ENCODE measurements at regions not wholly inside any gene's neighbourhood (a gene's known extent, or its start where the extent isn't known, plus 50 kb on each side); places are given as distances from the start of the nearest gene placed in this dataset.

DNA sequence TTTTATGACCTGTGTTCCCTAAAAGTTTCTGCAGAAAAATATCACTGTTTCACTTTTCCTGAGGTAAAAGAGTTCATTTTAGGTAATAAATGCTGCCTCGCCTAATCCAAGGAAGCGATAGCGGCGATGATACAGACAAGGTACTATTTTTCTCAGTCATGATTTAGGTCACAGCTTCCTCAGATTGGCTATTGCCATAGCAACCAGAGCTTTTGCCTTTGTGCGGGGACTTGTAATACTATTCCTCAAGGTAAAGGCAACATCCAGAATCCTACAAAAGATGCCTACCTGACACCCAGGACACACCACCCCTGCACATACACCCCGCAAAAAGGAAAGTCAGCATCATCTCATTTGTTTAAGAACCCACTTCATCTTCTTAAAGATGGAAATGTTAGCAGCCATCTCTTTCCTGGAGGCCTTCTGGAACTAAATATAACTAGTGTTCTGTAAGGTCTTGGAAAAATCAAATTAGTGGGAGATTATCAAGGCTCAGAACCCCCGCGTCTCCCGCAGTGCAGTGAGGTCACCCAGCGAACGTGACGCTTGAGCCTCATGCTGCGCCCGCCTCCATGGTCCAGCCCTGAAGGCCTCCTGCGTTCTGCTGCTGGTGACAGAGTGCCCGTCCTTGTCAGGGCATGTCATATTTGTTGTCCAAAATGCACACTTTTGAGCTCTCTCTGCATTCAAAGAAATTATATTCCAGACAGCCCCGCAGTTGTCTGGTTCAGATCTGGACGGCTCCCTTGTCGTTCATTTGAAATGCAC is 402.0 kb upstream of the RNF32 start:
- Histone ChIP-seq H3K27ac (no peak overlapping the region), H3K4me3 (no peak overlapping the region)

DNA sequence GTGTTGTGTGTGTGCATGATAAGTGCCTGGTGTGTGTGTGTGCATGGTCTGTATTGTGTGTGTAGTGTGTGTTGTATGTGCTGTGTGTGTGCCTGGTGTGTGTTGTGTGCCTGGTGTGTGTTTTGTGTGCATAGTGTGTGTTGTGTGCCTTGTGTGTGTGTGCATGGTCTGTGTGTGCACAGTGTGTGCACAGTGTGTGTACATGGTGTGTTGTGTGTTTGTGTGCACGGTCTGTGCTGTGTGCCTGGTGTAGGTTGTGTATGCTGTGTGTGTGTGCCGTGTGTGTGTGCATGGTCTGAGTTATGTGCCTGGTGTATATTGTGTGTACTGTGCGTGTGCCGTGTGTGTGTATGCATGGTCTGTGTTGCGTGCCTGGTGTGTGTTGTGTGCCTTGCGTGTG is 403.0 kb upstream of the RNF32 start:
- Histone ChIP-seq H3K27ac (no peak overlapping the region), H3K4me3 (no peak overlapping the region)

DNA sequence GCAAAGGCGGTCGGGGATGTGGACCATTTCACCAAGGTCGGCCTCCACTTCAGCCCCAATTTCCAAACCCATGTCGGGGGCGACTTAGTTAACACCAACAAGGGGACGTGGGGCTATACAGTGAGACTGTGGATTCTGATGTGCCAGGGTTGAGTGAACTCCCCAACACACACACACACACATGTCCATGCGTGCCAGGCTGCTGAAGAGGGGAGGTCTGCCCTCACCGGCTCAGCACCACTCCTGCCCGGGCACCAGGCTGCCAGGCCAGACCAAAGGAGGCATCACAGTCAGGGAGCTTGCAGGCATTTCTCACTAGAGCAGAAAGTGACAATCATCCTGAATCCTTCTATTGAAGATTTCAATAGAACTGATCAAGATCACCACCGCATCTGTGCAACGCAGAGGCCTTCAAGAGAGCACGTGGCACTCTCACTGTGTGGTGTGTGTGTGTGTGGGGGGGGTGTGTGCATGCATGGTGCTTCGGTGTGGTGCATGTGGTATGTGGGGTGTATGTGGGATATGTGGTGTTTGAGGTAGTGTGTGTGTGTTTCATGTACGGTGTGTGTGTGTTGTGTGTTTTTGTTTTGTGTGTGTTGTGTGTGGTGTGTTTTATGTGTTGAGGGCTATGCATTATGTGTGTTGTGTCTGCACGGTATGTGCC is 403.5 kb upstream of the RNF32 start:
- Histone ChIP-seq H3K27ac (no peak overlapping the region), H3K4me3 (no peak overlapping the region)

DNA sequence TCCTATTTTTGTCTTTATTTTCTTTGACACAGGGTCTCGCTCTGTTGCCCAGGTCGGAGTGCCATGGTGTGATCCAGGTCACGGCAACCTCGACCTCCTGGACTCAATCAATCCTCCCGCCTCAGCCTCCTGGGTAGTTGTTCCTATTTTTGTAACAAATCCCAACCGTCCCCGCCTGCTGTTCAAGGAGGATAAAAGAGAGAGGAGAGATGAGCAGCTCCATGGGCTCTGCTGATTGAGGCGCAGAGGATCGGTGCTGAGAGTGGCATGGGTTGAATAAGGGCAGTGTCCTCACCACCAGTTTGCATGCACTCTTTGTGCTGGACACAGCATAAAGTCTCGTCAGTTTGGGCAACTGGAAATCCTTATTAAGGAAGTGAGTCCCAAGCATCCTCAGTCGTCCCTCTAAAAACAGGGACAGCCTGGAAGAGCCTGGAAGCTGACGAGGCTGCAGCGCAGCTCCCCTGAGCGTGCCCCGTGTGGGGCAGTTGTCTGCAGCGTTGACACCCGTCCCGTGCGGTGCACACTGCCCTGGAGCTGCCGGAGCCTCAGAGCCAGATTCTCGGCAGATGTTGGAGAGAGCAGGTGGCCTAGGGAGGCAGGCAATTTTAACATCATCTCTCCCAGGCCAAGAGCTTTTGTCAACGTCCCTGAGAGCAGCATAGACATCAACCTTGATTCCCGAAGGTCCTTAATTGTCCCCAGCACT is 404.2 kb upstream of the RNF32 start:
- H3K27ac ChIP-seq: no peak overlapping the region

DNA sequence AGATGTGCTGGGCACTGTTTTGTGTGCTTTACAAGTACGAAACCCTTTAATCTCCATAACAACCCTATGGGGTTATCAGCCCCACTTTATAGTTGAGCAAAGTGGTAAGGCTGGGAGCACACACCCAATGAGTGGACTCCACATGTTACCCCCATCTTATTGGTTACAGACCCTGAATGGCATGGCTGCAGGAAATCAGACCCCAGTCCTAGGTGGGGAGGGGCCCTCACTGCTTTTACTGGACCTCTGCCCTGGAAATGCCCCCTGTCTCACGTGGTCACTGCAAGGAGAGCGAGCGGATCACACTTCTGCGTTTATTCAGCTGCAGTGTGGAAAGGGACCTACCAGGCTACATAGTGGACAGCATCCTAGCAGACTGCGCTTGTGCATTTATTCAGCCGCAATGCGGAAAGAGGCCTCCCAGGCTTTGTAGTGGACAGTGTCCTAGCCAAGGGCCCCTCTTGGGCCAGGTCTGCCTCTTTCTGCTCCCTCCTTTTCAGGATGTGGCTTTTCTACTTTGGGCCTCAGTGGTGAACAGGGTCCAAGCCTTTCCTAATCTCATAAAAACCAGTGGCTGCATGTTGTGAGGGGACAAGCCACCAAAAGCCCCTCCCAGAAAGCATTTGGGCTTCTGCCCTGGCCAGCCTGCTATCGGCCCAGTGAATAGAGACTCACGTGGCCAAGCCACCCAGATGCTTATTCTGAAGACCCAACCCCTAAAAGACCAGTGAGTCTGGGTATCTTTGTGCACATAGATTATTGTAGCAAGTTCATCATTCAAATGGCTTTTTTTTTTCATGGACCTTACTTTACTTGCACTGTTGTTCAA is 405.7 kb upstream of the RNF32 start:
- Histone ChIP-seq H3K4me3 (no peak overlapping the region), H3K27ac (no peak overlapping the region)

More for the DNA sequence above, 404.2 kb upstream of the RNF32 start:
- H3K4me3 ChIP-seq: no peak overlapping the region

DNA sequence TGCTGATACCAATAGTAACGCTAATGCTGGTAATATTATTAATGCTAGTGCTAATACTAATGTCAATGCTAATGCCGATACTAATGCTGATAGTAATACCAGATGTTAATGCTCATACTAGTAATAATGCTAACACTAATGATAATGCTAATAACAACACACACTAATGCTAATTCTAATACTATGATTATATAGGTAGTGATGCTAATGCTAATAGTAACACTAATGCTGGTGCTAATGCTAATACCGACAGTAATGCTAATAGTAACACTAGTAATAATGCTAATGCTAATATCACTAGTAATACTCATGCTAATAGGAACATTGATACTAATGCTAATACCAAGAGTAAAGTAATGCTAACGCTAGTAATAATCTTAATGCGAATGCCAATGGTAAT is 406.4 kb upstream of the RNF32 start:
- H3K27ac ChIP-seq: no peak overlapping the region
- no peak overlapping the region for H3K4me3 ChIP-seq

DNA sequence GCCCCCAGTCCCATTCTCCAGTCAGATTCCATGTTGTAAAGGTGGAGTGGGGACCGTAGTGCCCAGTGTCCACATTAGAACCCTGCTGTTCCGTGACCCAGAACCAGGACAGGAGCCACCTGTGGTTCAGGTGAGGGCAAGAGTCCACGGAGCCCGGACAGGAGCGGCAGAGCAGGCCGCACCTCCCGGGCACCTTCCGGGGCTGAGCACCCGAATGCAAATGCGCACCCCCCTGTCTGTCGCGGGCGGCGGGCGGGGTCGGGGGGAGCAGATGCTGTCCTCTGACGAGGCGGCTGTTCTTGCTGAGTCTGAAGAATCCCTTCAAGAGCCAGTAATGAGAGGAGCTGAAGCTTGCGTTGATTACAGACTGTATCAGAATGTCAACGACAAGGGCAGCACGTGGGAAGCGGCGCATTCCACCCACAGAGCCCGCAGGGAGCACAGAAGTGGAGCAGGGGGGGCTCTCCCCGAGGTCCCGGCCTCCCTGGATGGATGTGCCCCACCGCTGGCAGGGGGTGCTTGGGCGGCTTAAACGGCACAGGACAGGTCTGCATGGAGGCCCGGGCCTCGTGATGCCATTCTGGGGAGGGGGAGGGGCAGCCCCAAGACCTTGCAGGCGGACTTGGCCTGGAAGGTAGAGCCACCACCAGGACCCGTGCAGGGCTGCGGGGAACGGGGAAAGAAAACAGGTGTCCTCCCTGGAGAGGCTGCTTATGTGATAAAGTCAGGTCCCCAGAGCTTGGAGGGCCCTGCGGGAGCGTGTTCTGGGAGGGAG is 407.5 kb upstream of the RNF32 start:
- no peak overlapping the region for H3K4me3 ChIP-seq

DNA sequence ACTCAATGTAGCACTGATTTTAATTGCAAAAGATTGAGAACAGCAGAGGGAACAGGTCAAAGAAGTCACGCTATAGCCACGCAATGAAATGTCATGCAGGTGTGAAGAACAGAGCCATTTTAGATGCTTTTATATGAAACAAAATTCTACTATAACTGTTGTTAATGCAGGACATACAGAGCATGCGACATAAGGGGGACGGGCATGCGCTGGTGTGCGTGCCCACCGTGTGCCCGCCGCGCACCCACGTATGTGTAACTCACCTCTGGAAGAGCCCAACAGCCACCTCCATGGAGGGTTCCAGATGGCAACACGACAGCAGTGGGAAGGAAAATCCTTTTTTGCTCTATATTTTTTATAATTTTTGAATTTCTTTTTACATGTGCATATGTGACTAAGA is 410.0 kb upstream of the RNF32 start:
- H3K4me3 ChIP-seq: no peak overlapping the region
- H3K27ac ChIP-seq: no peak overlapping the region

More for the DNA sequence above, 407.5 kb upstream of the RNF32 start:
- H3K27ac ChIP-seq: no peak overlapping the region

DNA sequence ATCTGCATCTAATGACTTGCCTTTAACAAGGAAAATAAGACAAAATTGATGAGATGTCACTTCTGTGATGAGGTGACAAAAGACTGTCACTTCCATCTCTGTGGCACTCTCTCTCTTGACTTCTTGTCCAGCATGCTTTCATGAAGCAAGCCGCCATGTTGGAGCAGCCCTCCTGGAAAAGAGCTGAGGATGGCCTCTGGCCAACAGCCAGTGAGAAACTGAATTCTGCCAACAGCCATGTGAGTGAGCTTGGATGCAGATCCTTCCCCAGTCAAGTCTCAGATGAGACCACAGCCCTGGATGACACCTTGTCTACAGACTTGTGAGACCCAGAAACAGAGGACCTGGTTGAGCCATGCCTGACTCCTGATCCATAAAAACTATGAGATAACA is 412.6 kb upstream of the SHH start:
- no peak overlapping the region for H3K27ac ChIP-seq
- H3K4me3 ChIP-seq: no peak overlapping the region

DNA sequence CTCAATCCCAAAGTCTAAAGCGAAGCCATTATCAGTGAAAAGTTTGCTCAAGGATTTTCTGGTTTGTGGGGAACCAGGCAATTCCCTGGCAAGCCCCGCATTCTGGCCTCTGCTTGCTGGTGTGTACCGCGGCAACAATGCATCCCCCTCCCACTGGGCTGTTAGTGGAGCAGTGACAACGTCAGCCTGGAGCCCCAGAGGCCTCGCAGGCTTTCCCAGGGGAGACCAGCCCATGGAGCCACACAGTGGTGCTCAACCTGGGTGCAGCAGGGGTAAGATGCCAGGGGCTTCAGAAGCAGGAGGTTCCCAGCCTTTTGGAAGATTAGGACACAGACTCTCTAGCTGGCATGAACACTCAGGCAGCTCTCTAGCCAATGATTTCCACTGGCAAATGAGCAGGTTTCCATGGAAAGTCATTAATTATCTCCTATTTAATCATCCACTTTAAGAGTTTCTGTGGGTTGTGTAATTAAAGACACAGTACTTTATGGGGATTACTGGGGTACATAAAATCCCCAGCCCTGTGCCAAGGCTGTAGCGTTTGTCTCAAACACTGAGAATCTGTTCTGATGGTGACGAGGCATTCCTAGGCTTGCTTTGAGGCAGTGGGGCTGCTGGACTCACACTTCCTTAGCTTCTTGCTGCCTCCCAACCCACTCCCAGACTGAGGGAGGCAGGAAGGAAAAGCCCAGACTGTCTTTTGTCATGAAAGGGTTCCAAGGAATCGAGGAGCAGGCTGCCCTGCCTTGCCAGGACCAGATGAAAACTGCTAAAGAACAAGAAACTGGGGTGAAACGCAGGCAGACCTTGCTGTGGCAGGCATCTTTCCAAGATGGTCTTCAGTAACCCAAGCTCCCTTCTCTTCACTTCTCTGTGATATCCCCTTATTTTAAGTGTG is 411.9 kb upstream of the SHH start:
- Histone ChIP-seq H3K4me3 (no peak overlapping the region), H3K27ac (no peak overlapping the region)

DNA sequence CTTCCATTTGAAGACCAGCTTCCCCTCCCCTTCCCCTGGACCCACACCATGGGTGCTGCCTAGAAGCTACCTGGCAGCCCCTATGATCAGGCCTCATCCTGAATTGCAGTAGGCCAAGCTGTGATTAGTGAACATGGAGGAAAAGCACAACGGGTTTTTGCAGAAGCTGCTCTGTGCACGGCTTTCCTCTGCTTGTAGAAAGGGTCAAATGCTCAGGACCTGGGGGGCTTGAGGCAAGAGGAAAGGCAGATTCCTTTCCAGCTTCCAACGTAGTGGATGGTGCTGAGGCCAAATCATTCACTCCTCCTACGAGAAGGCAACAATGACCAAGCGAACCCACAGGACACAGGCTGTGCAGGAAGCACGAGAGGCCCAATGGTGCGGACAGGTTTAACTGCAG is 410.3 kb upstream of the SHH start:
- H3K4me3 ChIP-seq: no peak overlapping the region
- no peak overlapping the region for H3K27ac ChIP-seq

DNA sequence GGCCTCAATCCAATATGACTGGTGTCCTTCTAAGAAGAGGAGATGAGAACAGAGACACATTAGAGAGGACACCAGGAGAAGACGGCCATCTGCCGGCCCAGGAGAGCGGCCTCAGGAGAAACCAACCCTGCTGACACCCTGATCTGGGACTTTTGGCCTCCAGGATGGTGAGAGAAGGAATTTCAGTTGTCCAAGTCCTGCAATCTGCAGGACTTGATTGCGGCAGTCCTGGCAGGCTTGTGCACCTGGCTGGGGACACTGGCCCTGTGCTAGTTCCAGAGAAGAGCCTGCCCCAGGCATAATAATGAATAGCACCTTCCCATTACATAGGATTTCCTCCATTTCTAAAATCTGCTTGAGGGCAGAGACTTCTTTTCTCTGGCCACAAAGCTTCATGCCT is 409.9 kb upstream of the SHH start:
- no peak overlapping the region for H3K4me3 ChIP-seq

DNA sequence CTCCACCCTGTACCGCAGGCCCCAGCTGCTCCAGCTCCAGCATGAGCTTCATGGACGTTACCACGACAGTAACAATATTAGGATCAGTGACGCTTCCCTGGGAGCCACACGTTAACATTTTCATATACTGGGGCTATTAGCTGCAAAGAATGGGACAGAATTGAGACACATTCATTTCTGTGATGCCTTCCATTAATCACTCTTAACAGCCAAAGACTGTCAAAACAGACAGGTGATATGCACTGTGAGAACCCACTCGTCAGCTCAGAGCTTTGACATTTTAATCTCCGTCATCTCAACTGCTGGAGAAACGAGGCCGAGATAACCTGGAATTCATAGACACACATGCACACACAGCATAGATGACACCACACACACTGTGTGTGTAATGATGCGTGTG is 408.4 kb upstream of the SHH start:
- no peak overlapping the region for H3K4me3 ChIP-seq
- H3K27ac ChIP-seq: no peak overlapping the region

More for the DNA sequence above, 409.9 kb upstream of the SHH start:
- H3K27ac ChIP-seq: no peak overlapping the region

DNA sequence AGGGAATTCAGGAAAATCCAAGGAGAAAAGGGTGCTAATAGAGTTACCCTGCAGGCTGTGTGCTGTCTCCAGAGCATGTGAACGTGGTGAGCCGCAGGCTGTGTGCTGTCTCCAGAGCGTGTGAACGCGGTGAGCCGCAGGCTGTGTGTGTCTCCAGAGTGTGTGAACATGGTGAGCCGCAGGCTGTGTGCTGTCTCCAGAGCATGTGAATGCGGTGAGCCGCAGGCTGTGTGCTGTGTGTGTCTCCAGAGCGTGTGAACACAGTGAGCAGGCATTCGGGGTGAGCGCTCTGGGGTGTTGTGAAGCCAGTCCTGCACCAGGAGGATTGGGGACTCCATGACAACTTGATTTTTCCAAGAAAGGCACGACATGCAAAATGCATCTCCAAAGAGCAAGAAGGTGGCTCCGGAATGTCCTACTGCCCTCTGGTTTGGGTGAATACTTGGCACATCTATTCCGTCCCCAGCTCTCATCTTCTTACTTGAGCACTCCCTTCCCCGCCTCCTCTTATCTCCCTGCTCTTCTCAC is 407.9 kb upstream of the SHH start:
- no peak overlapping the region for H3K27ac ChIP-seq
- no peak overlapping the region for H3K4me3 ChIP-seq

DNA sequence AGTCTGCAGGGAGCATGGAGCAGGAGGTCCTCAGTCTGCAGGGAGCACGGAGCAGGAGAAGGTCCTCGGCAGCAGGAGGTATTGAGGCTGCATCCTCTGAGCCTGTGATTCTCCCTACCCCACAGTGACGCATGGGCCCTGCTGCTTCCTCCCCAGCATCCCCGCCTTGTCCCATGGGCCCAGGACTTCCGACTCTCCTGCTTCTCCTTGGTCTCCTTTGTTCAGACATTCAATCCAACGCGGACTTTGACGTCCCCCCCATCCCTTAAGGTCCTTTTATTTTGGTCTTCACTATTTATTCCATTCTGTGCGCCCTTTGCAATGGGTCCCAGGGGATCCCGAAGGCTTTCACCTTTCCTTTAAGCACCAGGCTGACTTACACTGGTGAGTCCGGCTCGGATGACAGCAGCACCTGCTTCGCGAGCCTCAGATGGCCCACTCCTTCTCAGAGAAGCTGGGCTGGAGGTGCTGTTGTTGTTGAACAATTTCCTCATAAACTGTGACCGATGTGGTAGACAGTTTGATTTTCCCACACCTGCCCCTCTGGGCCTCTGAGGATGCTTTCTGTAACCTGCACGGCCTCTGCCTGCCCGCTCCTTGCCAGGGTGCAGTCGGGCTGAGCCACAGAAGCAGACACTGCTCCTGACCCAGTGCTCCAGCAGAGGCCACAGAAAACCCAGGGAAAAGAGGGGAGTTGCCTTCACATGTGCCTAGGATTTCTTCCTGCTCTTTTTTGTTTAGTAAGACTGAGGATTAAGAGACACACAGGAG is 407.2 kb upstream of the SHH start:
- no peak overlapping the region for H3K4me3 ChIP-seq
- H3K27ac ChIP-seq: no peak overlapping the region

DNA sequence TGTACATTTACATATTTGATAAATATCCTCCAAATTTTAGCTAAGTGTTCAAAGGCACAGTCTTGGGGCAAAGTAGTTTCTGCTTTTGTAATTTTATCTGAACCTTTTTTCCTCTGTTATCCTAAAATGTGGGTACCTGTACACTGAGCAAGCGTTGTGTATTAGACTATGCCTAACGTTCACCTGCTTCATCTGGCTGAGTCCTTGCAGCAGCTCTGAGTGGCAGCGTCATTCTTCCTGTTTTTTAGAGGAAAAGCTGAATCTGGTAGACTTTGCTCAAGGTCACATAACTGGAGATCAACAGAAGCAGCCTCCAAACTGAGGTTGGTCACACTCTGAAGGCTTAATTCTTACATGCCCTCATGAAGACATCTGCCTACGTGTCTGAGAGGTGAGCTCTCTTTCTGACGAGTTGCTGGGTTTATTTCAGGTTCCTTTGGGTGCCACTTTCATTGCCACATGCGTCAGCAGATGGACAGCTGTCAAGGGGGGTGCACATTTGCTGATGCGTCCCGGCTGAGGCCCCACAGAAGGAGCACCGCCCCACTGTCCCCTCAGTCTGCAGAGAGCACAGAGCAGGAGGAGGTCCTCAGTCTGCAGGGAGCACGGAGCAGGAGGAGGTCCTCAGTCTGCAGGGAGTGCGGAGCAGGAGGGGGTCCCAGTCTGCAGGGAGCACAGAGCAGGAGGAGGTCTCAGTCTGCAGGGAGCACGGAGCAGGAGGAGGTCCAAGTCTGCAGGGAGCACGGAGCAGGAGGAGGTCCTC is 406.5 kb upstream of the SHH start:
- Histone ChIP-seq H3K4me3 (no peak overlapping the region), H3K27ac (no peak overlapping the region)

DNA sequence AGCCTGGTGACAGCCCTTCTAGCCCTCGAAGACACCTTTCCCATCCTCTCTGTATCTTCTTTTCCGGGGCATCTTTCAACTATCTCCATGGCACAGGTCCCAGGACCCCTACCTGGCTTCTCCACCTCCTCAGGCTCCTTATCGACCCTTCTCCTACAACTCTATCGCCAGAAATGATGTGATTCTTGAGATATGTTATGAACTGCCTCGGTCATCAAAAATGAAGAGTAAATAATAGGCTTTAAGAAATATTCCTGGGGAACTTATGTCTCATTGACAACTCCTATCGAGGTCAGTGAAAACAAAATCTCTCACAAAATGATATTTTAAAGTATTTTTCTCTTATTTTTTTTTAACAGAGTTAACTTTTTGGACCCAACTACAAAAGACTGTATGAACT is 405.5 kb upstream of the SHH start:
- Histone ChIP-seq H3K4me3 (no peak overlapping the region), H3K27ac (no peak overlapping the region)
